NCI-H526 (cell line): ENCODE measurements at regions not wholly inside any gene's neighbourhood (a gene's known extent, or its start where the extent isn't known, plus 50 kb on each side); places are given as distances from the start of the nearest gene placed in this dataset.

Experiments
- DNase-seq, 2 experiments: peaks; one replicate each; lab custom pipeline; 2025; lab: John Stamatoyannopoulos, UW

DNA sequence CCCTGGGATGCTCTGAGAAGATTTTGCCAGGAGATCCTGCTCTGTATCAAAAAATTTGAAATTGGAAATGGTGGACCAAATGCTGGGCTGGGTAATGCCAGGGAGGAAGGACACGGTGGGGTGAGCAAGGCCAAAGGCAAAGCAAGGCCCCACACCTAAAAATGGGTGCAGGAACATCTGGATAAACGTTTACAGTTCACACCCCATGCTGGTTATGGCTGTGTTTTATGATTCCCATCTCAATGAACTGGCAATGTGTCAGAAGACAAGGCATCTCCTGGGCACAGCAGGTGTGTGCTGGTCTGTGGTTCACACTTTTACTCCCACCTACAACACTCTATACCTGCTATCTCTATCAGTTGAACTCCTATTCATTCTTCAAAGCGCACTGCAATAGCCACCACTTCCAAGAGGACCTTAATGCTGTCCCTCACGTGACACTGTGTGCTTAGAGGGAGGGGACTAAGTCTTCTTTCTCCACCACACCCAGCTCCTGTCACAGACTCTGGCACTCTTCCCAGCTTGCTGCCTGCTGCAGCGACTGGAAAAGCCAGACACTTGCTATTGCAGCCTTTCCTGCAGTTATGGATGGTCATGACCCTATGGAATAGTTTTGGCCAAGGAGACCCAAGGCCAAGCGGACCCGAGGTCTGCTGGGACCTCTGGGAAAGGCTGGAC lies 277.5 kb downstream of the CTTN start:
- DNase-seq: no peak

DNA sequence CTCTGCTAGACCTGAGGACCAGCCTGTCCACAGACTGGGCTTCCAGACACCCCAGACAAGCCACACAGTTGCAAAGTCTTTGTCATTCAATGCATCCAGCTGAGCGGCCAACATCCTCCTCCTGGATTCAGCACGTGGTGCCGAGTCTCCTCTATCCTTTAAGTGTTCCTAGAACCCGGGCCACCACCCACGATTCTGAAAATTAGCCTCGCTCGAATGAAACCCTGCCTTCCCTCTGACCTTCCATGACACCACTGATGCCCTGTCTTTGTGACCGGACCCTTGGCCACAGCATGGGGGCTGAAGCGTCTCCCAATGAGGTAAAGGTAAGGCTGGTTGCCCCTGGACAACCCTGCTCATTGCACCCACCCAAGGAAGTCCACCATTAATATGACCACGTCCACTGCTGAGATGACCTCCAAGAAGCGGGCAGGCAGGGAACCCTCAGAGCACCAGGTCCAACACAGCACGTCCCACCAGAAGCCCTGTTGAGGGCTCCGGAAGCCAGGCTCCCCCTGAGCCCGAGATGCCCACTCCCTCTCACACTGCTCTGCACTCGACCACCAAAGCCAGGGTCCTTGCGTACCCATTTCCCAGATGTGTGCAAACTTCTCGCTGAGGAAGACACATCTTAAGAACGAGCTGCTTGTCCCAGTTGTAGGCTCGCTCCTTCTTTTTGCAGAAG lies 279.0 kb downstream of the CTTN start:
- DNase-seq: no peak

DNA sequence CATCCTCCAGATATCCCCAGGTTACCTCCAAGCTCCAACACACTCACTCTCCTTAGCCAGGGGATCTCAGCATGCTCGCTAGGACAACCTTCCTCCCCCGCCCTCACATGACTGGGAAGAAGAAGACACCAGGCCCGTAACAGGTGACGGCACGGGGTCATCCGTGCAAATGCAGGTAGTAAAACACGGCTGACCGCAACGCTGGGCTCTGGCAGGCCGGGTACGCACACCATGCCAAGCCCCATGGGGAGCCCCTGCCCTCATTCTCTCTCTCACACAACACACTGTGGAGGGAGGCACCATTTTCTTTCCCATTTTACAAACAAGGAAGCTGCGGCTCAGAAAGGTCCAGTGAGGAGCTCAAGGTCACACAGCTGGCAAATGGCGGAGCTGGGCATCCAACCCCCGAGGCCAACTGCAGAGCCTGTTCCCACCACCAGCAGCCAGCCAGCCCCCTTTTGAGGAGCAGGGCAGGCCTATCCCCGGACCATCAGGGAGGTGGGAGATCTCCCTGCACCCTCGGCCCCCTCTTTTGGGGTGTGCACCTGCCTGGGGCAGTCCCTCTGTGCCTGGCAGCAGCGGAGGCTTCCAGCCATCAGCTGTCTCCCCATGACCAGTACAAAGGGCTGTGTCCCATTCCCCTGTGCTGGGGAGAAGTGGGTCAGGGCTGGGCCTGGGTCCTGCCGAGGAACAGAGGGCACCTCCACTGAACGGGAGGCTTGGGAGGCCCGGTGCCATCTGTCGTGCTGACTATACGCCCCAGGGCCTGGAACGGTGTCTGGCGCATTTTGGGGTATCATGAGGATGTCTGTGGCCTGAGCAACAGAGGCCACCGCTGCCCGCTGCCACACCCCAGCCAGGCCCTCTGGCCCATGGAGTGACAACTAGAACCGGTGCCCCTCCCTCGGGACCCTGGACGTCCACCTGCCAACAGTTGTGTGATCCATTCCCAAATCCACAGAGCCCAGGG lies 280.9 kb downstream of the CTTN start:
- DNase-seq: no peak

DNA sequence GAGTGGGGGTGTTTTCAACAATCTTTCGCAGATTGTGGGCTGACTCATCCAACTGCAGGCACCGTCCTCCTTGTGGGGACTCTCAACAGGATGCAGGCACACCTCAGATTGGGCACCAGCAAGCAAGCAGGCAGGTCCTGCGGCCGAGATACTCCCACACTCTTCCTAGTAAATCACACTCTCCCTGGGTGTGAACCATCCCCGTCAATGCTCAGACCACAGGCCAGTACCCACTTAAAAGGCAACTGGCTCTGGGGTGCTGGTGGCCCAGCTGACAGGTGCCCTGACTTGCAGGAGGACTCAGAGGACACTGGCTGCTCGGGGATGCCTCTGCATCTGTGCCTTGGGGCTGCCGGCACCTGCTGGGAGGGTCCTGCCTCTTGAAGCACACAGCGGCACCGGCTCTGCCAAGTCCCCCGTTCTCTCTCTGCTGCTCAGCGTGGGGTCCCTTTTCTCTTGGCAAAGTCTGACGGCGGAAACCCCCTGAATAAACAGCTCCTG lies 282.5 kb downstream of the CTTN start:
- no peak for DNase-seq

DNA sequence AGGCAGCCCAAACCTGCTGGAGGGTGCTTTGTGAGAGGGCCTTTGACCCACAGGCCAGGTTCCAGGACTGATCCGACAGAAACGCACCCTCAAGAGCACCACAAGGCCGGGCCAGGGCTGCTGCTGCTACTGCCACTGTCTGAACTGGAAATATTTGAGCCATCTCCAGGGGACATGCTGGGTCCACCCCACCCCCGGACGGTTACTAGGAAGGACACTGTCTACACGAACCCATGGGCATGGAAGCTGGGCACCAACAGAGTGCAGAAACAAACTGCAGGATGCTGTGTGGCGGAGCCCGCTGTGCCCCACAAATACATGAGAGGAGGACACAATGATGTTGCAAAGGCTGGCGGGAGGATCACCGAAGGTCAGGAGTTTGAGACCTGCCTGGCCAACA lies 283.7 kb downstream of the CTTN start:
- no peak for DNase-seq

DNA sequence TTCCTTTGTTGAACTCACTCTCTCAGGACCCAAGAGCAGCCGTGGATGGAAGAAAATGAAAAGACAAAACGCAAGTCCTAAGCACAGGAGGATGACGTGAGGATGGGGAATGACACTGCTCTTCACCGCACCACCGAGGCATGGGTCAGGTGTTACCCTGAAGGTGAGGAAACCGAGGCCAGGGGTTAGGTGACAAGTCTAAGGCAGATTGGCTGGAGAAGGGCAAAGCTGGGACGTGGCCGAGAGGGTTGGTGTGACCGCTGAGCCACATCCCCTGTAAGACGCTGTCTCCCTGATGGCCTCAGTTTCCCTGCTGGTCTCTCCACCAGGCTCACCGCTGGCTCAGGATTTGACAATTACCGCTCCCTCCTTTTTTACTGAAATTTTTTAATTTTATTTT lies 284.4 kb downstream of the CTTN start:
- DNase-seq: no peak

- DNase-seq: no peak
Measured at GRCh38 chr11:70687716-70688115, 289.4 kb downstream of the CTTN start.

- peak in 1 of 2 experiments; percentile 34 for DNase-seq
Measured at GRCh38 chr11:70688142-70688541, 289.8 kb downstream of the CTTN start.

GRCh38 chr11:70689764-70690163 lies 291.4 kb downstream of the CTTN start:
- DNase-seq: no peak

DNA sequence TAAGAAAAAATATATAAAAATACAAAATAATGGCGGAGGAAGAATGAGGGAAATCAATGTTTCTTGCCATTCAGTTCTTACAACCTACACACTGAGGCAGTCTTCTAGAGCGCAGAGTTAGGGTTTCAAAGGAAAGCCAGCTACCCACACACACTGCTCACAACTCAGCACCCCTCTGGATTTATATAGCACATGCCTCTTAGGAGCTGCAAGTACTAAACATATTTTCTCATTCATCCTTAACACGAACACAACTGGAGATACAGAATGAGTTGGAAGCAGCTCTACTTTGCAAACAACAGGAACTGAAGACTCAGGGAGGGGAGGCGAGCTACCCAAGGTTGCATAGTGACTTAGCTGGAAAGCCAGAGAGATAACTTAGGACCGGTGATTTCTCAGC lies 293.8 kb downstream of the CTTN start:
- DNase-seq: no peak

GRCh38 chr11:70694371-70694770 lies 296.0 kb downstream of the CTTN start:
- DNase-seq: no peak

GRCh38 chr11:70695086-70695960 lies 297.0 kb downstream of the CTTN start:
- DNase-seq: no peak

- DNase-seq: no peak
Measured at GRCh38 chr11:70696076-70696475, 297.7 kb downstream of the CTTN start.

GRCh38 chr11:70696564-70696963 lies 298.2 kb downstream of the CTTN start:
- DNase-seq: no peak

- DNase-seq: no peak
Measured at GRCh38 chr11:70697701-70698100, 299.4 kb downstream of the CTTN start.

GRCh38 chr11:70698871-70699270 lies 300.5 kb downstream of the CTTN start:
- DNase-seq: no peak

DNA sequence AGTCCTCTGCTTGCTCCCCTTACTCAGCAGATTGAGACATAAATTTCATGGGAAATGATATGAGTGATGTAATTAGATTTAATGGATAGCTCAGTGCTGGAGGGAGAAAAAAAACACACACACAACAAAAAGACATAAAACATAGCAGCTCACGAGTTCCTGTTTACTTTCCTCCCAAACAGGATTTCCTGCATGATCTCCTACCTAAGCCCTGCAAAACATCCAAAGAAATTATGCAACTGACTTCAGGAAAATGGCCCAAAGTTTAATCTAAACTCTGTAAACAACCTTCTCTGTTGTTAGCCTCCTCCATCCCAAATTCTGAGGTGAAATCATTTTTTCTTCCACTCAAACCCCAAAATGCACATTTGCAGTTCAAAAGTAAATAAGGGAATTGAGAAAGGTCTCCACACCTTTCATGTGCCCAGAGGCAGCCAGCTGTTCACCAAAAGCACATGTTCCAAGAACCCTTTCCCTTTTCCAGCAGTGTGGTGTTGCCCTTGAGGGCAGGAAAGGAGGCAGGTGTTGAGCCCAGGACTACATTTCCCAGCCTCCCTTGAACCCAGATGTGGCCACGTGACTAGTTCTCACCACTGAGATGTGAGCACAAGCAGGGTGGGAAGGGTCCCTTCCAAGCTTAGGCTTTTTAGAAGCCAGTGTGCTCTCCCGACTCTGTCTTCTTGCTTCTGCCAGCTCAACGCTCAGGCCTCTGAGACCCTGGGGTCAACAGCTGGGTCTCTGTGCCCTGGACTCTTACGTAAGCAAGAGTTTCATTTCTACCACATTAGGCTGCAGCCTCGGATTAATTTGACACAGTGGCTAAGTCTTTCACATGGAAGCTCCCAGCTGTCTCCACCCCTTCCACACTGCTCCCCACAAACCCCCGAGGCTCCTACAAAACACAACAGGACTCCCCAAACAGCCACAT lies 301.2 kb downstream of the CTTN start:
- DNase-seq: peak in 1 of 2 experiments; percentile 40

DNA sequence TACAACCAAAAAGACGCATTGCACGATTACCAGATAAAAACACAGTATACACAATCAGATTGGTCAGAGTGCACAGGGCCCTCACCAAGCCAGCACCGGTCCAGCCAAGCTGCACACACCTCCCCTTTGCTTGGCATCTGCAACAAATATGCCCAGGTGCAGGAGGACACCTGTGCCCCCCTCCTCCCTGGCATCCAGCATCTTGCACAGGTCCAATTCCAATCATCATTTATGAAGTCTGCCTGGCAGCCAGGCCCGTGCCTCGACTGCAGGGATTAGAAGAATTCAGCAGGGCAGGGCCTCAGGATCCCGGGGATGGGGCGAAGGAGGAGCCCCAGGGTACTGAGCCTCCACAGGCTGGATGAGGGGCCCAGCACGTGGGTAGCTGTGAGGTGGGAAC lies 302.1 kb downstream of the CTTN start:
- no peak for DNase-seq

DNA sequence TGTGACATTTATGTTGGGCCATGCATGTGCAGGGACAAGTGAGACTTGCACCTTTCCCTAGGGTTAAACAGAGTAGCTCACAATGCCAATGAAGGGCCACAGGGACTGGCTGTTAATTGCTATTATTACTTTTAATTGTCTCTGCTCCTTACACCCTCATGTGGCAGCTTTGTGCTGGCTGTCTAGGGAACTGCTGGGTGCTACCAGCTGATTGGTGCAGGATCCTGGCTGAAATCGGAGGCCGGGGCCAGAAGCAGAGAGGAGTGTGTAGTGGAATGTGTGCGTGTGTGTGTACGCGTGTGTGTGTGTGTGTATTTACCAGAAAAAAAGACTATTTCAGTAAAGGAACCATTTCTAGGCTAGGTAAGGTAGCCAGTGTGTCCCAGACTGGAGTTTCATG lies 302.5 kb downstream of the CTTN start:
- no peak for DNase-seq

DNA sequence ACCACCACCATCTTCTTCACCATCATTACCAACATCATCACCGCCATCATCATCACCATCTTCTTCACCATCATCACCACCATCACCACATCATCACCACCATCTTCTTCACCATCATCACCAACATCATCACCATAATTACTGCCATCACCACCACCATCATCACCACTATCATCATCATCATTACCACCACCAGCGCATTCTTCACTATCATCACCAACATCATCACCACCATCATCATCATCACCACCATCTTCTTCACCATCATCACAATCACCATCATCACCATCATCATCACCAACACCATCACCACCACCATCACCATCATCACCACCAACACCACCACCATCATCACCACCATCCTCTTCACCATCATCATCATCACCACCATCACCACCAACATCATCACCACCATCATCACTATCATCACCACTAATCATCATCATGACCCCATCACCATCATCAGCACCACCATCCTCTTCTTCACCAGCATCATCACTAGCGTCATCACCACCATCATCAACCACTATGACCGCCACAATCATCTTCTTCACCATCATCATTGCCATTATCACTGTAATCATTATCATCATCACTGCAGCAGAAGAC lies 303.8 kb downstream of the CTTN start:
- DNase-seq: no peak
